Tibial nerve (tissue), 4 donors: ENCODE measurements at regions not wholly inside any gene's neighbourhood (a gene's known extent, or its start where the extent isn't known, plus 50 kb on each side); places are given as distances from the start of the nearest gene placed in this dataset.

Source experiments
- CTCF ChIP-seq, 5 experiments: fragments of 200-600 bp in 3 of 5; fragments of 450-650 bp in 2 of 5; sonication (generic) in 3 of 5; IDR thresholded peaks; one replicate each; pipeline ENCODE4 v1.5.1; 2016 to 2019; ENCODE audit warnings: antibody characterized with exemption in 5 of 5, mild to moderate bottlenecking in 3 of 5, moderate library complexity in 2 of 5
- EP300 ChIP-seq, 2 donors: sonication (generic); formaldehyde crosslinking; IDR thresholded peaks; one replicate each; pipeline ENCODE4 v1.6.1; 2017; ENCODE audit warnings: antibody characterized with exemption in 2 of 2, mild to moderate bottlenecking in 1 of 2
- POLR2A ChIP-seq, 2 donors: fragments of 450-650 bp; IDR thresholded peaks; one replicate each; pipeline ENCODE4 v1.6.1; 2017; ENCODE audit warnings: antibody characterized with exemption in 2 of 2, mild to moderate bottlenecking in 2 of 2, moderate library complexity in 2 of 2

- TF ChIP-seq CTCF (IDR thresholded peaks at IDR 0.05) (no peak), POLR2A (IDR thresholded peaks at IDR 0.05) (no peak), EP300 (IDR thresholded peaks at IDR 0.05) (no peak)
Observed at GRCh38 chr4:15144249-15144966, 142.1 kb downstream of the CPEB2 start.
